WTC11 (cell line): ENCODE measurements at regions not wholly inside any gene's neighbourhood (a gene's known extent, or its start where the extent isn't known, plus 50 kb on each side); places are given as distances from the start of the nearest gene placed in this dataset.

Experiments used
- ATAC-seq: fragments of 200-7000 bp; cut with Tn5 transposase; 2 replicates; pipeline ENCODE4 v1.10.0; 2021; ENCODE audit warnings: mild to moderate bottlenecking, moderate library complexity
- CTCF ChIA-PET: fragments of 300-600 bp; sonication (Branson Sonifier 250); formaldehyde crosslinking; loops from one replicate; lab custom pipeline; 2021; ENCODE audit warnings: antibody characterized with exemption; lab: Charles Lee
- POLR2A ChIA-PET: fragments of 350-600 bp; sonication (Branson Sonifier 250); formaldehyde crosslinking; loops from one replicate; lab custom pipeline; 2021; ENCODE audit warnings: antibody characterized with exemption; lab: Charles Lee
- DNase-seq: peaks from one replicate; pipeline ENCODE4 v3.0.0; 2021; ENCODE audit warnings: low spot score
- H3K27ac Mint-ChIP-seq: 2 replicates; pipeline ENCODE4 v1.8.0; 2021; ENCODE audit warnings: mixed read lengths
- H3K27me3 Mint-ChIP-seq: 2 replicates; pipeline ENCODE4 v1.8.0; 2021; ENCODE audit warnings: low read depth, mild to moderate bottlenecking, moderate library complexity, mixed read lengths
- H3K36me3 Mint-ChIP-seq: 2 replicates; pipeline ENCODE4 v1.8.0; 2021; ENCODE audit warnings: mixed read lengths
- H3K4me1 Mint-ChIP-seq: 2 replicates; pipeline ENCODE4 v1.8.0; 2022; ENCODE audit warnings: mixed read lengths
- H3K4me3 Mint-ChIP-seq: 2 replicates; pipeline ENCODE4 v1.8.0; 2021; ENCODE audit warnings: mild to moderate bottlenecking, moderate library complexity, mixed read lengths
- H3K9me3 Mint-ChIP-seq: 2 replicates; pipeline ENCODE4 v1.8.0; 2021; ENCODE audit warnings: mixed read lengths
- ATF1 ChIP-seq: sonication (generic); formaldehyde crosslinking; IDR thresholded peaks from 2 replicates; pipeline ENCODE4 v1.8.1; 2023; ENCODE audit warnings: mild to moderate bottlenecking, moderate library complexity, missing genetic modification reagents
- CBFB ChIP-seq: sonication (generic); formaldehyde crosslinking; IDR thresholded peaks from 2 replicates; pipeline ENCODE4 v1.8.1; 2022; ENCODE audit warnings: mild to moderate bottlenecking, low read depth, missing genetic modification reagents
- CDX4 ChIP-seq: fragments of 250-450 bp; sonication (Bioruptor Pico); IDR thresholded peaks from 2 replicates; pipeline ENCODE4 v1.9.0; 2021; ENCODE audit warnings: moderate library complexity, mild to moderate bottlenecking, inconsistent platforms, borderline replicate concordance
- CTCF ChIP-seq: fragments of 200-600 bp; IDR thresholded peaks from 2 replicates; pipeline ENCODE4 v1.8.0; 2022; ENCODE audit warnings: antibody characterized with exemption
- E2F1 ChIP-seq: sonication (generic); formaldehyde crosslinking; IDR thresholded peaks from 2 replicates; pipeline ENCODE4 v1.8.0; 2022; ENCODE audit warnings: mild to moderate bottlenecking, missing genetic modification reagents
- E2F5 ChIP-seq: sonication (generic); formaldehyde crosslinking; IDR thresholded peaks from 2 replicates; pipeline ENCODE4 v1.8.1; 2022; ENCODE audit warnings: mild to moderate bottlenecking, moderate library complexity, missing genetic modification reagents
- EMX1 ChIP-seq: fragments of 250-450 bp; sonication (Bioruptor Pico); IDR thresholded peaks from 2 replicates; pipeline ENCODE4 v1.8.0; 2021; ENCODE audit warnings: mild to moderate bottlenecking
- ERG ChIP-seq: fragments of 250-450 bp; sonication (Bioruptor Pico); IDR thresholded peaks from 2 replicates; pipeline ENCODE4 v1.8.0; 2021; ENCODE audit warnings: mild to moderate bottlenecking
- FOXP4 ChIP-seq: sonication (generic); formaldehyde crosslinking; IDR thresholded peaks from 2 replicates; pipeline ENCODE4 v1.8.0; 2022; ENCODE audit warnings: mild to moderate bottlenecking, missing genetic modification reagents
- GABPB1 ChIP-seq: sonication (generic); formaldehyde crosslinking; IDR thresholded peaks from 2 replicates; pipeline ENCODE4 v1.8.1; 2023; ENCODE audit warnings: mild to moderate bottlenecking, missing genetic modification reagents
- IRF2 ChIP-seq: sonication (generic); formaldehyde crosslinking; IDR thresholded peaks from 2 replicates; pipeline ENCODE4 v1.8.0; 2022; ENCODE audit warnings: low read depth, missing genetic modification reagents, borderline replicate concordance
- JAZF1 ChIP-seq: fragments of 250-450 bp; sonication (Bioruptor Pico); IDR thresholded peaks from 2 replicates; pipeline ENCODE4 v1.9.0; 2021; ENCODE audit warnings: moderate library complexity, mild to moderate bottlenecking, inconsistent platforms
- NFE2L1 ChIP-seq: sonication (generic); formaldehyde crosslinking; IDR thresholded peaks from 2 replicates; pipeline ENCODE4 v1.8.1; 2023; ENCODE audit warnings: missing genetic modification reagents
- NFYB ChIP-seq: sonication (generic); formaldehyde crosslinking; conservative IDR thresholded peaks from 2 replicates; pipeline ENCODE4 v1.8.0; 2022; ENCODE audit warnings: low read depth, missing genetic modification reagents
- NR1H2 ChIP-seq: sonication (generic); formaldehyde crosslinking; IDR thresholded peaks from 2 replicates; pipeline ENCODE4 v1.9.0; 2021; ENCODE audit warnings: mild to moderate bottlenecking, moderate library complexity, missing genetic modification reagents
- PRRX2 ChIP-seq: fragments of 250-450 bp; sonication (Bioruptor Pico); IDR thresholded peaks from 2 replicates; pipeline ENCODE4 v1.8.0; 2021; ENCODE audit warnings: mild to moderate bottlenecking
- RORB ChIP-seq: fragments of 250-450 bp; sonication (Bioruptor Pico); IDR thresholded peaks from 2 replicates; pipeline ENCODE4 v1.9.0; 2021; ENCODE audit warnings: mild to moderate bottlenecking
- USF2 ChIP-seq: sonication (generic); formaldehyde crosslinking; IDR thresholded peaks from 2 replicates; pipeline ENCODE4 v1.8.1; 2023; ENCODE audit warnings: mild to moderate bottlenecking, missing genetic modification reagents, moderate library complexity
- ZBTB21 ChIP-seq: sonication (generic); formaldehyde crosslinking; IDR thresholded peaks from 2 replicates; pipeline ENCODE4 v1.8.1; 2023; ENCODE audit warnings: mild to moderate bottlenecking, missing genetic modification reagents, borderline replicate concordance
- ZBTB43 ChIP-seq: sonication (generic); formaldehyde crosslinking; IDR thresholded peaks from 2 replicates; pipeline ENCODE4 v1.8.1; 2023; ENCODE audit warnings: mild to moderate bottlenecking, missing genetic modification reagents
- ZNF219 ChIP-seq: sonication (generic); formaldehyde crosslinking; IDR thresholded peaks from 2 replicates; pipeline ENCODE4 v1.8.0; 2023; ENCODE audit warnings: missing genetic modification reagents, mild to moderate bottlenecking, borderline replicate concordance
- ZNF423 ChIP-seq: fragments of 250-450 bp; sonication (Bioruptor Pico); IDR thresholded peaks from 2 replicates; pipeline ENCODE4 v2.1.2; 2022; ENCODE audit warnings: mild to moderate bottlenecking, moderate library complexity
- TF ChIP-seq, protein P1 (sequence below): sonication (generic); formaldehyde crosslinking; IDR thresholded peaks from 2 replicates; pipeline ENCODE4 v1.8.1; 2022; ENCODE audit warnings: missing genetic modification reagents, borderline replicate concordance
- TF ChIP-seq, protein P2 (sequence below): sonication (generic); formaldehyde crosslinking; IDR thresholded peaks from 2 replicates; pipeline ENCODE4 v1.8.1; 2022; ENCODE audit warnings: low read depth, mild to moderate bottlenecking, moderate library complexity, missing genetic modification reagents, borderline replicate concordance

DNA sequence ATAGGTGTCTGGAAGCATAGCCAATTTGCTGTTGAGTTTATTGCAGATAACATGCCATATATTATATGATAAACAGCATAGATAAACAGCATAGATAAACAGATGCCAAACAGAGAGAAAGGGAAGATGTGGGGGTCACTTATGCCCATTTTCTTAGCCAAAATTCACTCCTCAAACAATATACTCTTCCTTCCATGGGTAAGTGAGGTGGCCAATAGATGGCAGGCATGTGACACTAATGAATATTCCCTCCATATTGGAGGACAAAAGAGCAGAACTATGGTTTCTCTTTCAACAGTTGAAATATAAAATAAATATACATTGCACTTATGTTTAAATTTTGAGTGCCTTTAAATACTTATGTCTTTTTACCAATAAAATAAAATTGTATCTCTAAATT lies 1212.8 kb downstream of the REEP3 start:
- no peak overlapping the region for H3K4me3 Mint-ChIP-seq
- ATAC-seq (0 out of 2 replicates have a peak, but pooled peaks have one; percentile 36), DNase-seq (peak; percentile 13)
- H3K27me3 Mint-ChIP-seq, result peaks cover 5% of the 10 kb centered on the region; the same call in 1 of the 2 replicates
- POLR2A ChIA-PET, result no interaction called here
- H3K36me3 Mint-ChIP-seq, result peaks cover 22% of the 10 kb centered on the region
- peaks cover 21% of the 10 kb centered on the region for H3K9me3 Mint-ChIP-seq
- no peak for TF ChIP-seq RORB (CRISPR knock-in tag)
- no peak for TF ChIP-seq USF2 (CRISPR knock-in tag)
- TF ChIP-seq E2F1 (CRISPR knock-in tag), result no peak
- TF ChIP-seq CBFB (CRISPR knock-in tag), result no peak
- TF ChIP-seq E2F5, result no peak
- no peak for TF ChIP-seq CTCF
- no peak for TF ChIP-seq ZNF219 (CRISPR knock-in tag)
- no peak for TF ChIP-seq ERG (CRISPR knock-in tag)
- TF ChIP-seq ZBTB43, result no peak
- no peak for TF ChIP-seq NR1H2 (CRISPR knock-in tag)
- no peak for TF ChIP-seq NFE2L1 (CRISPR knock-in tag)
- no peak for TF ChIP-seq ZNF423
- no peak for TF ChIP-seq JAZF1 (CRISPR knock-in tag)
- TF ChIP-seq ZBTB21 (CRISPR knock-in tag), result no peak
- no peak for TF ChIP-seq EMX1
- TF ChIP-seq, protein P1, sequence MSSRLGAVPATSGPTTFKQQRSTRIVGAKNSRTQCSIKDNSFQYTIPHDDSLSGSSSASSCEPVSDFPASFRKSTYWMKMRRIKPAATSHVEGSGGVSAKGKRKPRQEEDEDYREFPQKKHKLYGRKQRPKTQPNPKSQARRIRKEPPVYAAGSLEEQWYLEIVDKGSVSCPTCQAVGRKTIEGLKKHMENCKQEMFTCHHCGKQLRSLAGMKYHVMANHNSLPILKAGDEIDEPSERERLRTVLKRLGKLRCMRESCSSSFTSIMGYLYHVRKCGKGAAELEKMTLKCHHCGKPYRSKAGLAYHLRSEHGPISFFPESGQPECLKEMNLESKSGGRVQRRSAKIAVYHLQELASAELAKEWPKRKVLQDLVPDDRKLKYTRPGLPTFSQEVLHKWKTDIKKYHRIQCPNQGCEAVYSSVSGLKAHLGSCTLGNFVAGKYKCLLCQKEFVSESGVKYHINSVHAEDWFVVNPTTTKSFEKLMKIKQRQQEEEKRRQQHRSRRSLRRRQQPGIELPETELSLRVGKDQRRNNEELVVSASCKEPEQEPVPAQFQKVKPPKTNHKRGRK (CRISPR knock-in tag), result no peak
- no peak for TF ChIP-seq IRF2
- TF ChIP-seq, all 79 proteins: peak for 0
- Mint-ChIP-seq H3K4me1 (peaks cover 15% of the 10 kb centered on the region), H3K27ac (no peak overlapping the region)
- CTCF ChIA-PET, result no interaction called here

- ChIA-PET POLR2A (no interaction called here), CTCF (no interaction called here)
- Mint-ChIP-seq H3K27me3 (no peaks in the 10 kb centered on the region), H3K27ac (no peak overlapping the region), H3K36me3 (peaks cover 18% of the 10 kb centered on the region), H3K4me3 (no peak overlapping the region), H3K9me3 (peaks cover 28% of the 10 kb centered on the region), H3K4me1 (no peaks in the 10 kb centered on the region)
- DNase-seq, result no peak
- ATAC-seq, result no peak
- TF ChIP-seq ATF1 (CRISPR knock-in tag), result no peak
- no peak for TF ChIP-seq NFYB (CRISPR knock-in tag)
- no peak for TF ChIP-seq PRRX2
- TF ChIP-seq IRF2, result no peak
- no peak for TF ChIP-seq FOXP4 (CRISPR knock-in tag)
- TF ChIP-seq, protein P2, sequence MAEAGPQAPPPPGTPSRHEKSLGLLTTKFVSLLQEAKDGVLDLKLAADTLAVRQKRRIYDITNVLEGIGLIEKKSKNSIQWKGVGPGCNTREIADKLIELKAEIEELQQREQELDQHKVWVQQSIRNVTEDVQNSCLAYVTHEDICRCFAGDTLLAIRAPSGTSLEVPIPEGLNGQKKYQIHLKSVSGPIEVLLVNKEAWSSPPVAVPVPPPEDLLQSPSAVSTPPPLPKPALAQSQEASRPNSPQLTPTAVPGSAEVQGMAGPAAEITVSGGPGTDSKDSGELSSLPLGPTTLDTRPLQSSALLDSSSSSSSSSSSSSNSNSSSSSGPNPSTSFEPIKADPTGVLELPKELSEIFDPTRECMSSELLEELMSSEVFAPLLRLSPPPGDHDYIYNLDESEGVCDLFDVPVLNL, result no peak
- TF ChIP-seq CDX4 (CRISPR knock-in tag), result no peak
- no peak for TF ChIP-seq GABPB1
Measured at GRCh38 chr10:64738462-64738861, 1217.3 kb downstream of the REEP3 start.
